HL-60 (cell line): ENCODE measurements at regions not wholly inside any gene's neighbourhood (a gene's known extent, or its start where the extent isn't known, plus 50 kb on each side); places are given as distances from the start of the nearest gene placed in this dataset.
A peak's percentile ranks its signal among the peaks of the same experiment; 100 is the strongest.

Source experiments
- DNase-seq, 2 experiments: peaks; one replicate each; pipeline ENCODE4 v3.0.0-alpha.2; 2010 to 2020; ENCODE audit warnings: low read depth in 1 of 2, low spot score in 1 of 2
- H3K27ac ChIP-seq: fragments of 250-450 bp; sonication (Bioruptor Pico); replicated peaks from 2 replicates; pipeline ENCODE4 v1.5.1; 2020; ENCODE audit warnings: mild to moderate bottlenecking, moderate library complexity
- H3K27me3 ChIP-seq: fragments of 250-450 bp; sonication (Bioruptor Pico); 2 replicates; pipeline ENCODE4 v1.5.1; 2021; ENCODE audit warnings: mild to moderate bottlenecking, moderate library complexity; ENCODE audit not compliant: insufficient read depth, poor library complexity, severe bottlenecking
- H3K4me3 ChIP-seq: replicated peaks from 2 replicates; pipeline ENCODE4 v1.5.1; 2011; ENCODE audit warnings: mild to moderate bottlenecking, control low read depth, low read length; ENCODE audit not compliant: insufficient read depth
- GABPA ChIP-seq: IDR thresholded peaks from 2 replicates; pipeline ENCODE4 v1.6.1; 2012; ENCODE audit warnings: low read depth
- POLR2AphosphoS5 ChIP-seq: IDR thresholded peaks from 2 replicates; pipeline ENCODE4 v1.6.1; 2012; ENCODE audit warnings: low read depth
- REST ChIP-seq: IDR thresholded peaks from 2 replicates; pipeline ENCODE4 v1.6.1; 2012; ENCODE audit warnings: low read depth; ENCODE audit not compliant: insufficient replicate concordance
- SPI1 ChIP-seq: IDR thresholded peaks from 2 replicates; pipeline ENCODE4 v1.6.1; 2012; ENCODE audit warnings: low read depth, mild to moderate bottlenecking, borderline replicate concordance
- TF ChIP-seq, protein P1 (sequence below): IDR thresholded peaks from one replicate; pipeline ENCODE4 v1.5.1; 2011; ENCODE audit warnings: low read length, control low read depth, inconsistent platforms; ENCODE audit not compliant: insufficient read depth

DNA sequence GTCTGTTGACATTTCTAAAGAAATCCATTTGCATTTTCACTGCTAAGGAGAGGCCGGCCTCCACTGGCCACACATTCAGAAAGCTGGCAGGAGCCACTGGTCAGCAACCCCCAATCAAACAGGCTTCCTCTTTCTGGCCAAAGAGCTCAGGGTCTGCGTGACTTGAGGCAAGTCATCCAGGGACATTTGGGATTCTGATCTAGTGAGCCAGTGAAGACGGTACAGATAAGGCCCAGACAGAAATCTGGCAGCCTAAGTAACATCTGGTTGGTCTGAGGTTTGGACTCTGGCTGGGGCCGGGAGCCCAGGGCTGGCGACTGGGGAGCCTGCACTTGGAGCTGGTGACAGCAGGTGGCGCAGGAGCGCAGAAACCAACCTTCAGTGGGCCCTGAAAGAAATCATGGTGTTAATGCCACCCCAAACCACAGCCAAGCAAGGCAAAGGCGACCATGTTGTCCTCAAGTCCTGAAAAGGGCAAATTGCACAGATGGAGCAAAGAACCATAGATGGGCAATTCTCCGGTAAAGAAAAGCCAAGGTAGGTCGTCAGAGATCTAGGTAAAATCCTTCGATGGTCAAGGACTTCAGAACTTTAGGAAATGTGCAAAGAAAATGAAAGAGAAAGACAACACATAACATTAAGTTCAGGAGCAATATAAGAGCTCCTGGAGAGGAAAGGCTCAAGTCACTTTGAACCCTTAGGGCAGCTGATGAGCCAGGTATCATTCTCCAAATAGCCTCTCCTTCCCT, 99.4 kb upstream of the BLID start:
- no peak overlapping the region for H3K4me3 ChIP-seq
- DNase-seq, result peak; percentile 5 to 68
- no peaks in the 10 kb centered on the region for H3K27me3 ChIP-seq
- no peak for TF ChIP-seq POLR2AphosphoS5
- TF ChIP-seq, protein P1, sequence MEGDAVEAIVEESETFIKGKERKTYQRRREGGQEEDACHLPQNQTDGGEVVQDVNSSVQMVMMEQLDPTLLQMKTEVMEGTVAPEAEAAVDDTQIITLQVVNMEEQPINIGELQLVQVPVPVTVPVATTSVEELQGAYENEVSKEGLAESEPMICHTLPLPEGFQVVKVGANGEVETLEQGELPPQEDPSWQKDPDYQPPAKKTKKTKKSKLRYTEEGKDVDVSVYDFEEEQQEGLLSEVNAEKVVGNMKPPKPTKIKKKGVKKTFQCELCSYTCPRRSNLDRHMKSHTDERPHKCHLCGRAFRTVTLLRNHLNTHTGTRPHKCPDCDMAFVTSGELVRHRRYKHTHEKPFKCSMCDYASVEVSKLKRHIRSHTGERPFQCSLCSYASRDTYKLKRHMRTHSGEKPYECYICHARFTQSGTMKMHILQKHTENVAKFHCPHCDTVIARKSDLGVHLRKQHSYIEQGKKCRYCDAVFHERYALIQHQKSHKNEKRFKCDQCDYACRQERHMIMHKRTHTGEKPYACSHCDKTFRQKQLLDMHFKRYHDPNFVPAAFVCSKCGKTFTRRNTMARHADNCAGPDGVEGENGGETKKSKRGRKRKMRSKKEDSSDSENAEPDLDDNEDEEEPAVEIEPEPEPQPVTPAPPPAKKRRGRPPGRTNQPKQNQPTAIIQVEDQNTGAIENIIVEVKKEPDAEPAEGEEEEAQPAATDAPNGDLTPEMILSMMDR, result peak; percentile 79
- no peak for TF ChIP-seq REST
- no peak for TF ChIP-seq SPI1
- no peak for TF ChIP-seq GABPA
- no peak overlapping the region for H3K27ac ChIP-seq

DNA sequence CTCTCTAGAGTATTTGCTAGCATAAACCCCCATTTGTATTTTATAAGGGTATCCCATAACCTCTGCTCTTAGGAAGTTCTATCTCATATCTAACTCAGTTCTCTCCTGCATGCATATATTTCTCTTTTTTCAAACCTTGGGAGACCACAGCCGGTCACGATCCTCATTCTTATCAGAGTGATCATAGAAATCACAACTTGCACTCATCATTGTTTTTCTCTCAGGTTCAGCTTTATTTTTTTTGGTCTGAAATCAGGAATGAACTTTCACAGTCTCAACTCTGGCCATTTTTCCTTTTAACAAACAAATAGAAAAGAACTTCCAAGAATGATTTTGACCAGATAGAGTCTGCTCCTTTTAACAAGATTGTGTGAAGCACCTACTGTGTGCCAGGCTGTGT, 98.6 kb upstream of the BLID start:
- TF ChIP-seq POLR2AphosphoS5, result no peak
- TF ChIP-seq SPI1, result no peak
- TF ChIP-seq, protein P1, result no peak
- no peak for TF ChIP-seq REST
- TF ChIP-seq GABPA, result no peak
- Histone ChIP-seq H3K27ac (no peak overlapping the region), H3K27me3 (peaks cover 2% of the 10 kb centered on the region), H3K4me3 (no peak overlapping the region)
- no peak for DNase-seq

DNA sequence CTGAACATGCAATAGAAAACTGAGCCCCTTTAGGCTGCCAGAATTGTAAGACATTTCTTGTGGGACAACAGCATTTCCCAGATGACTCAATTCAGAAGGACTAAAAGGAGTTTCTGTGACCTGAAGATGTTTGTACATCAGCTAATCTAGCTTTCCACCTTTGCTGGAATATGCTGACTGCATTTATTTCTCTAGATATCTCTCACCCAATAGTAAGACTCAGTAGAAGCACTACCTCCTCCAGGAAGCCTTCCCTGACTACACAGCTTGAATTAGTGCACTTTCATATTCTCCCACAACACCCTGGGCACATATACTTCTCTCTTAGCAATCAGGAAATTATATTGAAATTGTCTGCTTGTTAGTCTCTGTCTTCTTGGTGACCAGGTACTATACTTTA, 98.1 kb upstream of the BLID start:
- Histone ChIP-seq H3K4me3 (no peak overlapping the region), H3K27me3 (peaks cover 2% of the 10 kb centered on the region), H3K27ac (no peak overlapping the region)
- no peak for DNase-seq
- TF ChIP-seq GABPA (no peak), POLR2AphosphoS5 (no peak), SPI1 (no peak), REST (no peak)
- TF ChIP-seq, protein P1, result no peak
